ENCODE measurements at regions not wholly inside any gene's neighbourhood (a gene's known extent, or its start where the extent isn't known, plus 50 kb on each side); places are given as distances from the start of the nearest gene placed in this dataset.

- TF ChIP-seq CTCF (IDR thresholded peaks at IDR 0.05) (no peak), POLR2AphosphoS5 (IDR thresholded peaks at IDR 0.05) (no peak), POLR2A (IDR thresholded peaks at IDR 0.05) (no peak)
Observed at GRCh38 chr10:36236931-36237330, 594.8 kb upstream of the FZD8 start.
